Activated CD4-positive, alpha-beta T cell treated with anti-CD3 and anti-CD28 coated beads, Interleukin-2, amount 10 ng/mL, durations not matched to agents 24 days and 14 days (primary cell): ENCODE measurements at regions not wholly inside any gene's neighbourhood (a gene's known extent, or its start where the extent isn't known, plus 50 kb on each side); places are given as distances from the start of the nearest gene placed in this dataset.

ENCODE experiments used
- DNase-seq: peaks from one replicate; pipeline ENCODE4 v3.0.0; 2022
- H3K27ac Mint-ChIP-seq: one replicate; pipeline ENCODE4 v1.8.0; 2022; ENCODE audit warnings: mild to moderate bottlenecking, mixed read lengths
- H3K27me3 Mint-ChIP-seq: one replicate; pipeline ENCODE4 v1.8.0; 2022; ENCODE audit warnings: mixed read lengths
- H3K36me3 Mint-ChIP-seq: one replicate; pipeline ENCODE4 v1.8.0; 2022; ENCODE audit warnings: low read depth, mild to moderate bottlenecking, mixed read lengths
- H3K4me1 Mint-ChIP-seq: one replicate; pipeline ENCODE4 v1.8.0; 2021; ENCODE audit warnings: mixed read lengths
- H3K4me3 Mint-ChIP-seq: one replicate; pipeline ENCODE4 v1.8.0; 2022; ENCODE audit warnings: mild to moderate bottlenecking, moderate library complexity, mixed read lengths
- H3K9me3 Mint-ChIP-seq: one replicate; pipeline ENCODE4 v1.8.0; 2021; ENCODE audit warnings: mixed read lengths
- intact Hi-C: fragments of 100-400 bp; cut with micrococcal nuclease; formaldehyde crosslinking; loops from one replicate; pipeline ENCODE4 v1.15.1; 2023

DNA sequence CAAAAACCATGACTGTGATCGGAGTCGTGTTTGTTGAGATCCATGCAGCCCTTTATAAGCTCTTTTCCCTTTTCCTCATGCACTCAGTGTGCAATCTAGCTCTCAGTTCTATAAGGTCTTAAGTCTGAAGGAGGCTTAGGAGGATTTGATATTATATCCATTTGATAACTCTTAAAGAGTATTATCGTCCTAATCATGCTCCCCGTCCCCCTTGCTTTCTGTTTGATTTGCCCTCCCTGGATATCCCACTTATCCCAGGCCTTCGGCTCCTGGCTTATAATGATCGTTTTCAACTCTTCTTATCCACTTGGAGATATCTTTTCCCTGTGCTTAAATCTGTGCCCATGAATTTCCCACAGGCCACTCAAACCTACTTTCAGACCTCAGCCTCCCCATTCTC, 1917.7 kb upstream of the PIK3C3 start:
- H3K27ac Mint-ChIP-seq, result no peak overlapping the region
- DNase-seq, result no peak
- H3K4me1 Mint-ChIP-seq, result no peaks in the 10 kb centered on the region
- intact Hi-C loops, result no loop called here
- H3K9me3 Mint-ChIP-seq, result no peaks in the 10 kb centered on the region
- no peaks in the 10 kb centered on the region for H3K36me3 Mint-ChIP-seq
- no peak overlapping the region for H3K4me3 Mint-ChIP-seq
- no peaks in the 10 kb centered on the region for H3K27me3 Mint-ChIP-seq

DNA sequence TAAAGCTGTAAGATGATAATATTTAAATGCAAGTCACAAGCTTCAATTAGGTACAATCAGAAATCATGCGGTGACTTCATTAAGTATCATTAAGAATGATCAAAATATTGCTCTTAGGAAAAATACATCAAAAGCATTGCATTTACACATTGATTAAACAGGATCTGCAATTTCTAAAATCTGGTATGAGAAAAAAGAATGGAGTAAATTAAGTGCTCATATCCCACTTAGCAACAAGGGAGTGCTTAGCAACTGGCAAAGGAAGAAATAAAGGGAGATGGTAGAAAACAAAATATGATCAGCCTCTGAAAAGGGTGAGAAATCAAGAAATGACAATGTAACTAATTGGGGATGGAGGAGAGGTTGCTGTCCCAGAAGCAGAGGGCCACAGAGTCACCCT, 1918.2 kb upstream of the PIK3C3 start:
- Mint-ChIP-seq H3K36me3 (no peaks in the 10 kb centered on the region), H3K27ac (no peak overlapping the region), H3K4me3 (no peak overlapping the region), H3K4me1 (no peaks in the 10 kb centered on the region), H3K27me3 (no peaks in the 10 kb centered on the region), H3K9me3 (no peaks in the 10 kb centered on the region)
- intact Hi-C loops, result no loop called here
- no peak for DNase-seq

DNA sequence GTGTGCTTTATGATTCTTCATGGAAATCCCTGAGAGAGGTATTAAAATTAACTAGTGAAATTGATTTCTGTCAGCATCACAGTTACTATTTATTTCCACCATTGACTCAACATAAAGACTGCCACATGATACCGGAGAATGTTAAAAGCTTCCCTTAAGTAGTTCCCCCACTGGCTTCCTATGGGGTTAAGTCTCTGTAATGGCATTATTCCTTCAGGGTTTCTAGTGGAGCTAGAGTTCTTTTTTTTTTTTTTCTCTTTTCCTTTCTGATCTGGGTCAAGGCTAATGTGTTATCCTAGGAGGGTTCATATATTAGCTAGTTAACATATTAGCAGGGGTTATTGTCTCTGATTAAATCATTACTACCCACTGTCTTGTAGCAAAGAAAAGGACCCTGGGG, 1919.1 kb upstream of the PIK3C3 start:
- Mint-ChIP-seq H3K4me3 (no peak overlapping the region), H3K27me3 (no peaks in the 10 kb centered on the region), H3K9me3 (no peaks in the 10 kb centered on the region), H3K27ac (no peak overlapping the region), H3K4me1 (no peaks in the 10 kb centered on the region), H3K36me3 (no peaks in the 10 kb centered on the region)
- DNase-seq, result no peak
- intact Hi-C loops, result no loop called here

GRCh38 chr18:40032076-40032475, 1923.0 kb upstream of the PIK3C3 start:
- intact Hi-C loops, result no loop called here
- DNase-seq, result no peak
- Mint-ChIP-seq H3K4me1 (no peaks in the 10 kb centered on the region), H3K9me3 (no peaks in the 10 kb centered on the region), H3K4me3 (no peak overlapping the region), H3K36me3 (no peaks in the 10 kb centered on the region), H3K27ac (no peak overlapping the region), H3K27me3 (no peaks in the 10 kb centered on the region)

DNA sequence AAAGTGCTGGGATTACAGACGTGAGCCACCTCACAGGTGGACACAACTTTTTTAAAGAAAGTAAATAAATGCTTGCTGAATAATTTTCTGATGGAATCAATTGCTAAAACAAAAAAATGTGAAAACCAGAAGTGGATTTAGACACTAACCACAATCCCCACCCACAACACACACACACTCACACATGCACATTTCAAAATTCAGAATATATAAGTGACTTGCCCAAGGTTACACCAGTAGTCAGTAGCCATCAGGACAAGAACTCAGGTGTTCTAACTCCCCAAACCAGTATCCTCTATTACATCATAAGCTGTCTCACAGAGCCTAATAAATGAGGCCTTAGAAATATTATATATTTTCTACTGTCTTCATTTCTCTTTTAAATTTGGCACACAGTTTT, 1923.6 kb upstream of the PIK3C3 start:
- DNase-seq, result no peak
- intact Hi-C loops, result no loop called here
- Mint-ChIP-seq H3K27ac (no peak overlapping the region), H3K36me3 (no peaks in the 10 kb centered on the region), H3K9me3 (no peaks in the 10 kb centered on the region), H3K4me1 (no peaks in the 10 kb centered on the region), H3K27me3 (no peaks in the 10 kb centered on the region), H3K4me3 (no peak overlapping the region)

DNA sequence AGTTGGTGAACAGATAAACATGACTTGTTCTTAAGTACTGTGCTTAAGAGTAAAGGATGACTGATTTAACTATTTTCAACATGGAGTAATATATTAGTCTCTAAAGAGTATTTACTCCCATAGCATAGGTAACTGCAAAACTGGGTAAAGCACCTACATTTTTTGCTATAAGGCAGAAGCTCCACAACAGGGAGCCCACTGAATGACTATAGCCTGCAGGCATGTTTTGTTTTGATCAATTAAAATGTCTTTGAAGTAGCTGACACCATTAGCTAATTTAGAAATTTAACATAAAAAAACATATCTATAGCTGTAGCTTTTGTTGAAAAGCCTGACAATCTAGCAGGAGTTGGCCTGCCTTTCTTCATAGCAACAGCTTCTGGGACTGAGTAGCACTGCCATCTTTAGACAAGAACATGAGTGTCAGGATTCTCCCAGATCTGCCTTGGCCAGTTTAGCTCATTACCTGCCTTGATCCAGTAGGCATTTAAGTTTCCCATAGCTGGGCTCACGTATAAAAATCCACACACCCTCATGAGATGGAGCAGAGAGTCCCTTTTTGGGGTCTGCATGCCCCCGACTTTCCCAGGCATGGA, 1935.1 kb upstream of the PIK3C3 start:
- Mint-ChIP-seq H3K4me1 (no peaks in the 10 kb centered on the region), H3K36me3 (no peaks in the 10 kb centered on the region), H3K27ac (no peak overlapping the region), H3K4me3 (no peak overlapping the region), H3K27me3 (no peaks in the 10 kb centered on the region), H3K9me3 (peaks cover 4% of the 10 kb centered on the region)
- intact Hi-C loops, result no loop called here
- no peak for DNase-seq

- intact Hi-C loops, result no loop called here
- H3K27ac Mint-ChIP-seq, result no peak overlapping the region
- peaks cover 4% of the 10 kb centered on the region for H3K9me3 Mint-ChIP-seq
Observed at GRCh38 chr18:40018266-40018665, 1936.8 kb upstream of the PIK3C3 start.

DNA sequence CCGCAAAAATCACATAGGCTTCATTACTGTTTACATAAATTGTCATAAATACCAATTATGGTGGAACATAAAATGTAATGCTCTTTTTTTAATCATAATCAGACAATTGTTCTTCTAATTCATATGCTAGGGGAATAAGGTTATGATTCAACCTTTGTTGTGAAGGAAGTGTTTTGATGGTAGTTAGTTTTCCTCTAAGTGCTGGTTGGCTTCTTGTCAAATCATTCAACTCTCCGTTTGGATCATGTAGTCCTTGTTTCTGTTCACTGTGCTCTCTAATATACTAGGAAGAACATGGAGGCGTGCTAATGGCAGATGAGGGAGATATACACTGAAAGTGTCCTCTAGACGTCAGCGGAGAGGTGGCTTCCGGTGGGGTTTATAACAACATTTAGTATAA, 1938.0 kb upstream of the PIK3C3 start:
- DNase-seq, result no peak
- intact Hi-C loops, result no loop called here
- H3K4me1 Mint-ChIP-seq, result no peaks in the 10 kb centered on the region
- no peaks in the 10 kb centered on the region for H3K27me3 Mint-ChIP-seq
- H3K36me3 Mint-ChIP-seq, result no peaks in the 10 kb centered on the region
- no peak overlapping the region for H3K27ac Mint-ChIP-seq
- no peak overlapping the region for H3K4me3 Mint-ChIP-seq
- H3K9me3 Mint-ChIP-seq, result peaks cover 4% of the 10 kb centered on the region

More at GRCh38 chr18:40018266-40018665, 1936.8 kb upstream of the PIK3C3 start:
- Mint-ChIP-seq H3K27me3 (no peaks in the 10 kb centered on the region), H3K36me3 (no peaks in the 10 kb centered on the region), H3K4me1 (no peaks in the 10 kb centered on the region), H3K4me3 (no peak overlapping the region)
- no peak for DNase-seq

DNA sequence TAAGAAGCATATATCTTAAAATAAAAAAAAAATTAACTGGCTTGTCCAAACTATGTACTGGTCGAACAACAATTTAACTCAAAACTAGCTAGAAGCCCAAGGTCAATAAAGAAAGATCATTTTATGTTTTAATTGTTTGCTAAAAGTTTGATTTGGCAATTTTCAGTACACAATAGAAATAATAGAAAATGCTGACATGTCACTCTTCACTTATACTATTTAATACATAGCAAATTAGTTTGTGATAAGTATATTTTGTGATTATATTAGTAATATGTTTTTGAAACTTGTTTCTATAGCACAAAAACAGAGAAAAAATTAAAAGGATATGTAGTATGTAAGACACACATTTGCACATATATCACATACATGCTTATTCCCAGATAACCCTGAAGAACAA, 1938.6 kb upstream of the PIK3C3 start:
- Mint-ChIP-seq H3K4me3 (no peak overlapping the region), H3K27me3 (no peaks in the 10 kb centered on the region), H3K9me3 (peaks cover 4% of the 10 kb centered on the region), H3K36me3 (no peaks in the 10 kb centered on the region), H3K4me1 (no peaks in the 10 kb centered on the region), H3K27ac (no peak overlapping the region)
- DNase-seq, result no peak
- intact Hi-C loops, result no loop called here

DNA sequence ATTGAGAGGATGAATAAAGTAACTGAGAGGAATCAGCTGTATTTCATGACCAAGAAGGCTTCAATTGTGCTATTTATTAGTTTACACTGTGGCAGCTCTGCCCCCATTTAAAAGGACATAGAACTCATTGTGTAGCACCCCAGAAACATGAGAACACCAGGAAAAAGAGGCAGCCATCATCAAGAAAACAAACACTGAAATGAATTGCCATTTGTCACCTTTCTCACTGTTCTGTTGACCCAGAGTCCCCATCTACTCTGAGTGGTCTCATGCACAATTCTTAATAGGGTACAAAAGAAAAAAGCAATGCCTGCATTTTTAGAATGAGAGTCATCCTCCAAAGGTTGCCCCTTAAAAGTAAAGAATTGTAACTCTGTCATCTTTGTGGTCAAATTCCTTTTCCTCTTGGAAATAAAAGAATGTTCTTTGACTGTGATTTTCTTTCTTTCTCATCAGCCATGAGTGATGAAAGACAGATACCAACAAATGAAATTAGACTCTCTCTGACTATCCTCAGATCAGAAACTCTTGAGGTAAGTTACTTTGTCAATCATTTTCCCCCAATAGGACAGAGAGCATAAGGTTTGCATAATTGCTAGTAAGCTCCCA, 1941.9 kb upstream of the PIK3C3 start:
- Mint-ChIP-seq H3K4me3 (no peak overlapping the region), H3K9me3 (peaks cover 4% of the 10 kb centered on the region), H3K27ac (no peak overlapping the region), H3K4me1 (no peaks in the 10 kb centered on the region), H3K36me3 (no peaks in the 10 kb centered on the region), H3K27me3 (no peaks in the 10 kb centered on the region)
- intact Hi-C loops, result no loop called here
- no peak for DNase-seq

DNA sequence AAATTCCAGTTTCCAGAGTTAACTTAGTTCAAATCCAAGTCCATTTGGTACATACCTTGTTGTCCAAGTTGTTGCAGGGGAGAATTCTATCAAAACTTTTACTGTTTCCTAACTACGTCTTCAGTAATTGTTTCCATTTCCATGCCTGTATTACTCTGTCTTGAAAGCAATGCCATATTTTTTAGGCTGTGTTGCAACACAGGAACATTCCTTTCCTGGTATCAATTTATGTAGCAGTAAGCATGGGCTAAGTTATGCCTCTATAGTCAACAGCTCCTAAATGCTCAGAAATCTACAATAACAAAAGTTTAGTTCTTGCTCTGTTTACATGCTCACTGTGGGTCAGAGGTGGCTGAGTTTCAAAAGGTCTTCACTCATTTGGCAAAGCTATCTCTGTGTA, 1943.8 kb upstream of the PIK3C3 start:
- Mint-ChIP-seq H3K27me3 (no peaks in the 10 kb centered on the region), H3K27ac (no peak overlapping the region), H3K36me3 (no peaks in the 10 kb centered on the region), H3K9me3 (no peaks in the 10 kb centered on the region), H3K4me1 (no peaks in the 10 kb centered on the region), H3K4me3 (no peak overlapping the region)
- no peak for DNase-seq
- intact Hi-C loops, result no loop called here

GRCh38 chr18:40006634-40007033, 1948.4 kb upstream of the PIK3C3 start:
- DNase-seq, result no peak
- H3K27ac Mint-ChIP-seq, result no peak overlapping the region
- no peaks in the 10 kb centered on the region for H3K36me3 Mint-ChIP-seq
- no peak overlapping the region for H3K4me3 Mint-ChIP-seq
- H3K4me1 Mint-ChIP-seq, result no peaks in the 10 kb centered on the region
- intact Hi-C loops, result no loop called here
- no peaks in the 10 kb centered on the region for H3K9me3 Mint-ChIP-seq
- H3K27me3 Mint-ChIP-seq, result no peaks in the 10 kb centered on the region

GRCh38 chr18:40004246-40004645, 1950.8 kb upstream of the PIK3C3 start:
- intact Hi-C loops, result no loop called here
- H3K4me1 Mint-ChIP-seq, result no peaks in the 10 kb centered on the region
- H3K27me3 Mint-ChIP-seq, result no peaks in the 10 kb centered on the region
- no peak overlapping the region for H3K27ac Mint-ChIP-seq
- H3K4me3 Mint-ChIP-seq, result no peak overlapping the region
- no peak for DNase-seq
- no peaks in the 10 kb centered on the region for H3K36me3 Mint-ChIP-seq
- H3K9me3 Mint-ChIP-seq, result no peaks in the 10 kb centered on the region

GRCh38 chr18:39998317-39998716, 1956.7 kb upstream of the PIK3C3 start:
- H3K4me1 Mint-ChIP-seq, result no peaks in the 10 kb centered on the region
- H3K9me3 Mint-ChIP-seq, result no peaks in the 10 kb centered on the region
- H3K4me3 Mint-ChIP-seq, result no peak overlapping the region
- H3K27me3 Mint-ChIP-seq, result no peaks in the 10 kb centered on the region
- no peaks in the 10 kb centered on the region for H3K36me3 Mint-ChIP-seq
- DNase-seq, result no peak
- no peak overlapping the region for H3K27ac Mint-ChIP-seq
- intact Hi-C loops, result no loop called here

- no peaks in the 10 kb centered on the region for H3K27me3 Mint-ChIP-seq
- no peak for DNase-seq
Observed at GRCh38 chr18:39994498-39994897, 1960.5 kb upstream of the PIK3C3 start.

More at GRCh38 chr18:39994498-39994897, 1960.5 kb upstream of the PIK3C3 start:
- no peak overlapping the region for H3K4me3 Mint-ChIP-seq
- no peaks in the 10 kb centered on the region for H3K9me3 Mint-ChIP-seq
- H3K36me3 Mint-ChIP-seq, result no peaks in the 10 kb centered on the region
- no peaks in the 10 kb centered on the region for H3K4me1 Mint-ChIP-seq
- no peak overlapping the region for H3K27ac Mint-ChIP-seq
- intact Hi-C loops, result no loop called here
